DND-41 (cell line): ENCODE measurements at regions not wholly inside any gene's neighbourhood (a gene's known extent, or its start where the extent isn't known, plus 50 kb on each side); places are given as distances from the start of the nearest gene placed in this dataset.

Source experiments
- CTCF ChIP-seq: IDR thresholded peaks from 2 replicates; pipeline ENCODE4 v1.5.1; 2012; ENCODE audit warnings: borderline replicate concordance, low read length, moderate library complexity, mild to moderate bottlenecking; ENCODE audit not compliant: poor library complexity, severe bottlenecking; ENCODE audit errors: extremely low read depth
- EZH2 ChIP-seq: IDR thresholded peaks from 3 replicates; pipeline ENCODE4 v1.6.1; 2012; ENCODE audit warnings: borderline replicate concordance, low read depth, mild to moderate bottlenecking, moderate library complexity, low read length, inconsistent platforms; ENCODE audit not compliant: severe bottlenecking

GRCh38 chr6:6395581-6396197, 75.2 kb upstream of the F13A1 start:
- TF ChIP-seq CTCF (no peak), EZH2 (no peak)
